ENCODE measurements at regions not wholly inside any gene's neighbourhood (a gene's known extent, or its start where the extent isn't known, plus 50 kb on each side); places are given as distances from the start of the nearest gene placed in this dataset.

DNA sequence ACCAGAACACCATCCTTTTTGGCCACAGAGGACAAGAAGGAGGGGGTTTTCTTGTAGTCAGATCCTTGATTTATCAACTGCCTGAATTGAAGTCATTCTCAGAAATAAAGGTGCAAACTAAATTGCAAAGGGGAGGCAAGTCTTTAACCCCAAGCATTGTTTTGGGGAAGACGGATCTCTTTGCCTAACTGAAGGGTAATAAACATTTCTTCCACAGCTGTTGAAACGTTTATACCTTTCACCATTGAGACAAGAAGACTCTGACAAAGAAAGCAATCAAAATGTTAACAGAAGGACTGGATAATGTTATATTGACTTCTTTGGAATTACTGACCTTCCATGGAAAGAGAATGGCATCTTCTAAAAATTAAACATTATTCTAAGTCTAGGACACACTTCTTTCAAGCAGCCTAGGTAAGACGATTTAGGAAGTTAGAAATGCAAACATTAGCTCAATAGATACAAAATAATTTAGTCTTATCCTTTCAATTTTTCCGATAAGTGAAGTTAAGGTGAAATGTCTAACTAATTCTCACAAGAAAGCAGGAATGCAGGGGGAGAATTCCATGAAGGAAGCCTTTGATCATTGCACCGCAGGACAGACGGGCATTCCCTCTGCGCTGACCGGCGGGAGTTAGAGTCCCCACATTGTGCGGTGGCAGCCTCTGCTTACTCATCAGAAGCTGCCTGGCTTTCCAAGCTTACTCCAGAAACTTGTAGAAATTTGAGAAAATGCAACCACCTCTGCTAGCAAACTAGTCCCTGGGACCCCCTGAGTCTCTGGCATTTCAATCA is 69.4 kb upstream of the COPS8 start:
- no peak for TF ChIP-seq POLR2AphosphoS5 (IDR thresholded peaks at IDR 0.05; ENCODE audit: borderline replicate concordance, low read depth, low read length)
- TF ChIP-seq EZH2 (IDR thresholded peaks at IDR 0.05) = no peak
